Endothelial cell of umbilical vein (primary cell): ENCODE measurements at regions not wholly inside any gene's neighbourhood (a gene's known extent, or its start where the extent isn't known, plus 50 kb on each side); places are given as distances from the start of the nearest gene placed in this dataset.

Experiments
- BruUV-seq: library from RNA; stranded (reverse); fragments of 400-500 nt; replicated peaks from 2 replicates; lab custom pipeline; 2021; lab: Mats Ljungman, UMichigan
- CTCF ChIA-PET: fragments of 300-600, 350-600 bp; sonication (Branson Sonifier 250); formaldehyde crosslinking; loops from one replicate; lab custom pipeline; 2021; ENCODE audit warnings: antibody characterized with exemption, inconsistent platforms; lab: Charles Lee
- POLR2A ChIA-PET: fragments of 300-600, 350-600 bp; sonication (Branson Sonifier 250); formaldehyde crosslinking; loops from one replicate; lab custom pipeline; 2021; ENCODE audit warnings: antibody characterized with exemption, inconsistent platforms; lab: Charles Lee
- DNase-seq: peaks from one replicate; pipeline ENCODE4 v3.0.0-alpha.2; 2011; ENCODE audit warnings: low read depth, low spot score
- FAIRE-seq: peaks from 2 replicates; lab custom pipeline; 2011; peaks lifted over from hg19 to GRCh38; lab: Jason Lieb, UNC
- H2AFZ ChIP-seq: 2 replicates; pipeline ENCODE4 v1.6.0; 2012; ENCODE audit warnings: low read depth, low read length, control low read depth, inconsistent platforms
- H3K27ac ChIP-seq: 2 replicates; pipeline ENCODE4 v1.5.1; 2011; ENCODE audit warnings: low read depth, mild to moderate bottlenecking, control low read depth, low read length, moderate library complexity; ENCODE audit not compliant: insufficient read depth
- H3K27me3 ChIP-seq, 2 experiments: 2 replicates each; pipeline versions ENCODE4 v1.6.0 to v1.6.1; 2011; ENCODE audit warnings: low read length in 2 of 2, mixed read lengths in 1 of 2; ENCODE audit not compliant: control insufficient read depth in 2 of 2, insufficient read depth in 2 of 2
- H3K36me3 ChIP-seq, 2 experiments: 2 replicates in 1 of 2; 3 replicates in 1 of 2; pipeline ENCODE4 v1.5.1; 2011; ENCODE audit warnings: low read length in 2 of 2, mild to moderate bottlenecking in 1 of 2, moderate library complexity in 1 of 2; ENCODE audit not compliant: control insufficient read depth in 2 of 2, insufficient read depth in 2 of 2; ENCODE audit errors: extremely low read depth in 1 of 2
- H3K4me1 ChIP-seq: 3 replicates; pipeline ENCODE4 v1.5.1; 2011; ENCODE audit warnings: mild to moderate bottlenecking, low read length; ENCODE audit not compliant: control insufficient read depth, insufficient read depth; ENCODE audit errors: extremely low read depth
- H3K4me2 ChIP-seq: 2 replicates; pipeline ENCODE4 v1.6.1; 2011; ENCODE audit warnings: low read length, control low read depth, mixed read lengths; ENCODE audit not compliant: insufficient read depth
- H3K4me3 ChIP-seq, 3 experiments: fragments of 200-600 bp in 1 of 3; sonication (generic), shearing (Covaris generic) in 1 of 3; replicated peaks in 1 of 3; 2 replicates each; pipeline ENCODE4 v1.5.1; 2011 to 2016; ENCODE audit warnings: control low read depth in 3 of 3, low read length in 3 of 3, mild to moderate bottlenecking in 2 of 3, inconsistent platforms in 1 of 3, low read depth in 1 of 3, moderate library complexity in 1 of 3; ENCODE audit not compliant: insufficient read depth in 1 of 3
- H3K79me2 ChIP-seq: 2 replicates; pipeline ENCODE4 v1.6.0; 2012; ENCODE audit warnings: low read length, inconsistent platforms; ENCODE audit not compliant: control insufficient read depth, insufficient read depth
- H3K9ac ChIP-seq: replicated peaks from 2 replicates; pipeline ENCODE3; 2011; ENCODE audit warnings: low read length, control low read depth; ENCODE audit not compliant: insufficient read depth; ENCODE audit errors: extremely low read depth
- H3K9me1 ChIP-seq: replicated peaks from 3 replicates; pipeline ENCODE4 v1.6.0; 2011; ENCODE audit warnings: mild to moderate bottlenecking, low read length; ENCODE audit not compliant: control insufficient read depth, insufficient read depth; ENCODE audit errors: extremely low read depth
- H3K9me3 ChIP-seq: replicated peaks from 2 replicates; pipeline ENCODE4 v1.5.1; 2012; ENCODE audit warnings: low read length, inconsistent platforms; ENCODE audit not compliant: control insufficient read depth, insufficient read depth
- H4K20me1 ChIP-seq: replicated peaks from 2 replicates; pipeline ENCODE3; 2011; ENCODE audit warnings: mild to moderate bottlenecking, low read length; ENCODE audit not compliant: control insufficient read depth, insufficient read depth; ENCODE audit errors: extremely low read depth
- CTCF ChIP-seq, 2 donors: IDR thresholded peaks; 1 replicate in 1 of 2; 2 replicates in 1 of 2; pipeline ENCODE4 v1.5.1; 2011; ENCODE audit warnings: low read length in 2 of 2, mild to moderate bottlenecking in 2 of 2, moderate library complexity in 2 of 2, control low read depth in 1 of 2, inconsistent platforms in 1 of 2, low read depth in 1 of 2; ENCODE audit not compliant: insufficient read depth in 1 of 2; ENCODE audit errors: extremely low read depth in 1 of 2
- EZH2 ChIP-seq: IDR thresholded peaks from 2 replicates; pipeline ENCODE4 v1.6.1; 2012; ENCODE audit warnings: borderline replicate concordance, low read depth, mild to moderate bottlenecking, moderate library complexity, low read length, inconsistent platforms; ENCODE audit not compliant: severe bottlenecking
- FOS ChIP-seq: IDR thresholded peaks from 2 replicates; pipeline ENCODE4 v1.6.1; 2011; ENCODE audit warnings: mild to moderate bottlenecking, low read length, moderate library complexity, borderline replicate concordance; ENCODE audit not compliant: insufficient read depth
- GATA2 ChIP-seq: IDR thresholded peaks from 2 replicates; pipeline ENCODE4 v1.7.0; 2011; ENCODE audit warnings: low read depth, mild to moderate bottlenecking, moderate library complexity, mixed read lengths, low read length; ENCODE audit not compliant: insufficient read length, insufficient read depth
- JUN ChIP-seq: IDR thresholded peaks from 2 replicates; pipeline ENCODE4 v1.6.1; 2011; ENCODE audit warnings: borderline replicate concordance, low read depth; ENCODE audit not compliant: insufficient read length, insufficient read depth
- MAX ChIP-seq: IDR thresholded peaks from 2 replicates; pipeline ENCODE4 v1.6.1; 2011; ENCODE audit not compliant: insufficient read depth, insufficient read length
- MYC ChIP-seq: IDR thresholded peaks from one replicate; pipeline ENCODE4 v1.6.1; 2011; ENCODE audit warnings: mild to moderate bottlenecking, low read depth, low read length
- POLR2A ChIP-seq: IDR thresholded peaks from 2 replicates; pipeline ENCODE4 v1.6.1; 2012; ENCODE audit warnings: low read depth, mild to moderate bottlenecking, control low read depth, low read length
- POLR2AphosphoS5 ChIP-seq: IDR thresholded peaks from 2 replicates; pipeline ENCODE4 v1.6.1; 2012; ENCODE audit warnings: low read depth, mild to moderate bottlenecking, control low read depth, low read length, moderate library complexity; ENCODE audit not compliant: insufficient read depth
- dilution Hi-C: fragments of 300-500 bp; cut with MboI; formaldehyde crosslinking; loops from one replicate; pipeline ENCODE4 v1.15.0; 2019; ENCODE audit warnings: low sequenced_read_pairs; ENCODE audit not compliant: extremely low pct_ligation_motif_present
- intact Hi-C: fragments of 100-400 bp; cut with micrococcal nuclease; formaldehyde crosslinking; loops from one replicate; pipeline ENCODE4 v1.10.0; 2022

GRCh38 chr5:24749701-24750100 is 104.9 kb upstream of the CDH10 start:
- TF ChIP-seq POLR2A (no peak), CTCF (IDR thresholded peaks at IDR 0.05; ENCODE audit: extremely low read depth in 1 of 2, insufficient read depth in 1 of 2, low read depth in 1 of 2, low read length in 2 of 2) (no peak), JUN (no peak), FOS (no peak), GATA2 (no peak), POLR2AphosphoS5 (no peak), MAX (no peak), MYC (no peak), EZH2 (no peak)
- no peak for FAIRE-seq
- BruUV-seq, result no TSS peak
- Histone ChIP-seq H3K79me2 (no peaks in the 10 kb centered on the region), H3K4me2 (no peak overlapping the region), H4K20me1 (no peaks in the 10 kb centered on the region), H3K4me1 (no peaks in the 10 kb centered on the region), H3K27ac (no peak overlapping the region), H3K9ac (no peak overlapping the region), H3K9me3 (no peaks in the 10 kb centered on the region), H2AFZ (no peak overlapping the region), H3K4me3 (no peak overlapping the region), H3K36me3 (no peaks in the 10 kb centered on the region), H3K9me1 (no peaks in the 10 kb centered on the region), H3K27me3 (no peaks in the 10 kb centered on the region)
- intact Hi-C loops, result no loop called here
- ChIA-PET POLR2A (no interaction called here), CTCF (no interaction called here)
- dilution Hi-C loops, result no loop called here
- no peak for DNase-seq
